H9 (cell line): ENCODE measurements at regions not wholly inside any gene's neighbourhood (a gene's known extent, or its start where the extent isn't known, plus 50 kb on each side); places are given as distances from the start of the nearest gene placed in this dataset.

Experiments
- DNase-seq: peaks from one replicate; pipeline ENCODE4 v3.0.0-alpha.2; 2017
- H2AFZ ChIP-seq: one replicate; pipeline ENCODE4 v1.6.1; 2013; ENCODE audit warnings: mild to moderate bottlenecking, low read length, control low read depth, moderate library complexity
- H2AK5ac ChIP-seq: 2 replicates; pipeline ENCODE4 v1.6.1; 2013; ENCODE audit warnings: low read length, control low read depth, mixed read lengths; ENCODE audit not compliant: insufficient read length
- H2BK120ac ChIP-seq: one replicate; pipeline ENCODE4 v1.6.1; 2013; ENCODE audit warnings: low read depth, mild to moderate bottlenecking, low read length, control low read depth, inconsistent platforms; ENCODE audit not compliant: poor library complexity, severe bottlenecking
- H2BK12ac ChIP-seq: 2 replicates; pipeline ENCODE4 v1.6.1; 2013; ENCODE audit warnings: low read length, control low read depth, mixed read lengths, low read depth; ENCODE audit not compliant: insufficient read length
- H2BK15ac ChIP-seq: 2 replicates; pipeline ENCODE4 v1.6.1; 2013; ENCODE audit warnings: low read depth, low read length, control low read depth
- H2BK20ac ChIP-seq: one replicate; pipeline ENCODE4 v1.6.1; 2013; ENCODE audit warnings: low read depth, mild to moderate bottlenecking, low read length, control low read depth, inconsistent platforms; ENCODE audit not compliant: poor library complexity, severe bottlenecking
- H2BK5ac ChIP-seq: 2 replicates; pipeline ENCODE4 v1.6.1; 2013; ENCODE audit warnings: low read length, control low read depth, mixed read lengths; ENCODE audit not compliant: insufficient read length
- H3K14ac ChIP-seq: 2 replicates; pipeline ENCODE4 v1.6.1; 2013; ENCODE audit warnings: low read length, control low read depth; ENCODE audit not compliant: insufficient read depth
- H3K18ac ChIP-seq: 2 replicates; pipeline ENCODE4 v1.6.1; 2013; ENCODE audit warnings: low read depth, mild to moderate bottlenecking, mixed read lengths, low read length, control low read depth; ENCODE audit not compliant: insufficient read length
- H3K23ac ChIP-seq: 2 replicates; pipeline ENCODE4 v1.6.1; 2013; ENCODE audit warnings: low read length, control low read depth, mixed read lengths, low read depth; ENCODE audit not compliant: insufficient read length
- H3K23me2 ChIP-seq: 2 replicates; pipeline ENCODE4 v1.6.1; 2013; ENCODE audit warnings: low read depth, mild to moderate bottlenecking, mixed read lengths, low read length, control low read depth; ENCODE audit not compliant: insufficient read length, poor library complexity, severe bottlenecking
- H3K27ac ChIP-seq: 2 replicates; pipeline ENCODE4 v1.5.1; 2013; ENCODE audit warnings: low read length, control low read depth, mixed read lengths, low read depth; ENCODE audit not compliant: insufficient read length
- H3K27me3 ChIP-seq: 2 replicates; pipeline ENCODE4 v1.6.1; 2013; ENCODE audit warnings: low read length, control low read depth, inconsistent platforms; ENCODE audit not compliant: insufficient read depth
- H3K4ac ChIP-seq: 2 replicates; pipeline ENCODE4 v1.6.1; 2013; ENCODE audit warnings: low read depth, mild to moderate bottlenecking, control low read depth, inconsistent platforms, low read length, moderate library complexity
- H3K4me1 ChIP-seq: 2 replicates; pipeline ENCODE4 v1.6.1; 2013; ENCODE audit warnings: low read length, control low read depth, inconsistent platforms; ENCODE audit not compliant: insufficient read depth
- H3K4me2 ChIP-seq: 2 replicates; pipeline ENCODE4 v1.6.1; 2013; ENCODE audit warnings: low read length, control low read depth, mixed read lengths; ENCODE audit not compliant: insufficient read length, insufficient read depth
- H3K56ac ChIP-seq: 2 replicates; pipeline ENCODE4 v1.6.1; 2013; ENCODE audit warnings: low read depth, mild to moderate bottlenecking, mixed read lengths, low read length, control low read depth; ENCODE audit not compliant: insufficient read length
- H3K79me1 ChIP-seq: 2 replicates; pipeline ENCODE4 v1.6.1; 2013; ENCODE audit warnings: low read depth, mild to moderate bottlenecking, moderate library complexity, low read length, control low read depth, inconsistent platforms; ENCODE audit not compliant: insufficient read depth, poor library complexity, severe bottlenecking
- H3K79me2 ChIP-seq: 2 replicates; pipeline ENCODE4 v1.6.1; 2013; ENCODE audit warnings: low read length, control low read depth, inconsistent platforms; ENCODE audit not compliant: insufficient read depth
- H3K9ac ChIP-seq: 2 replicates; pipeline ENCODE4 v1.6.1; 2013; ENCODE audit warnings: low read length, control low read depth, mixed read lengths; ENCODE audit not compliant: insufficient read length; ENCODE audit errors: extremely low read depth
- H3K9me3 ChIP-seq: one replicate; pipeline ENCODE4 v1.6.1; 2013; ENCODE audit warnings: low read depth, low read length, inconsistent platforms; ENCODE audit not compliant: control insufficient read depth
- H3T11ph ChIP-seq: one replicate; pipeline ENCODE4 v1.6.1; 2013; ENCODE audit warnings: mild to moderate bottlenecking, low read length, control low read depth, inconsistent platforms
- H4K20me1 ChIP-seq: one replicate; pipeline ENCODE4 v1.6.1; 2013; ENCODE audit not compliant: control insufficient read depth, insufficient read length, insufficient read depth
- H4K5ac ChIP-seq: 2 replicates; pipeline ENCODE4 v1.6.1; 2013; ENCODE audit warnings: low read depth, mild to moderate bottlenecking, mixed read lengths, low read length, control low read depth; ENCODE audit not compliant: insufficient read length
- H4K8ac ChIP-seq: replicated peaks from 2 replicates; pipeline ENCODE4 v1.6.1; 2013; ENCODE audit warnings: low read length, control low read depth, mixed read lengths, low read depth; ENCODE audit not compliant: insufficient read length
- H4K91ac ChIP-seq: 2 replicates; pipeline ENCODE4 v1.6.1; 2013; ENCODE audit warnings: low read depth, mild to moderate bottlenecking, moderate library complexity, mixed read lengths, low read length, control low read depth; ENCODE audit not compliant: insufficient read length
- H3K27ac Mint-ChIP-seq, 3 experiments: 2 replicates in 2 of 3; 3 replicates in 1 of 3; pipeline ENCODE4 v1.8.0; 2020 to 2021; ENCODE audit warnings: mixed read lengths in 3 of 3, mild to moderate bottlenecking in 1 of 3, moderate library complexity in 1 of 3
- H3K27me3 Mint-ChIP-seq: 2 replicates; pipeline ENCODE4 v1.8.0; 2021; ENCODE audit warnings: low read depth, mild to moderate bottlenecking, moderate library complexity, mixed read lengths
- H3K36me3 Mint-ChIP-seq, 3 experiments: 2 replicates in 2 of 3; 3 replicates in 1 of 3; pipeline ENCODE4 v1.8.0; 2020 to 2021; ENCODE audit warnings: low read depth in 3 of 3, mixed read lengths in 3 of 3; ENCODE audit not compliant: insufficient read depth in 1 of 3
- H3K4me1 Mint-ChIP-seq, 2 experiments: 2 replicates each; pipeline ENCODE4 v1.8.0; 2020; ENCODE audit warnings: mixed read lengths in 2 of 2
- H3K4me3 Mint-ChIP-seq, 2 experiments: 2 replicates in 1 of 2; 3 replicates in 1 of 2; pipeline ENCODE4 v1.8.0; 2020 to 2021; ENCODE audit warnings: mild to moderate bottlenecking in 2 of 2, mixed read lengths in 2 of 2, moderate library complexity in 1 of 2
- H3K9me3 Mint-ChIP-seq, 2 experiments: 2 replicates in 1 of 2; 3 replicates in 1 of 2; pipeline ENCODE4 v1.8.0; 2020; ENCODE audit warnings: mild to moderate bottlenecking in 2 of 2, mixed read lengths in 2 of 2, moderate library complexity in 1 of 2
- WGBS: extraction: QIAGEN DNeasy Blood & Tissue Kit; methylation state at CpG from one replicate; pipeline ENCODE4 v1.1.7; 2013; ENCODE audit warnings: missing lambda C conversion rate, low lambda C conversion rate, mixed read lengths; ENCODE audit not compliant: insufficient read length; ENCODE audit errors: extremely low coverage; 5-methylcytosine and 5-hydroxymethylcytosine counted together
- TF ChIP-seq, protein P1 (sequence below): fragments of 200-600 bp; sonication (generic); conservative IDR thresholded peaks from 3 replicates; pipeline ENCODE4 v1.8.0; 2021; ENCODE audit warnings: antibody characterized with exemption, mild to moderate bottlenecking

DNA sequence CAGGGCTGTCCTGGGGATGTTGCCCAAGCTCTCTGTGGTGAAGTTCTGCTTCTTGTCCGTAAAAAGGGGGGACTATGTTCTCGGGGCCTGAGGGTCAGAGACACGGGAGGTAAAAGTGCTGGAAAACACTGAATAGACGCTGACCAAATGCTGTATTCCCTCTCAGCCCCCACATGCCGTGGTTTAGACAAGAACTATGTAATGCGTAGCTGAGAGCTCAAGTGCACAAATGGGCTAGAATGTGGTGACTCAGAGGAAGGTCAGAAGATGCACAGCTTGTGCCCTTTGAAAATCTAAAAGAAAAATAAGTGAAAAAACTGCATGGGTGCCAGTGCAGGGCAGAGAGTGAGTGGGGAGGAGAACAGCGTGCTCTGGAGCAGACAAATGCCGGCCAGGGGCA lies 80.3 kb upstream of the MAP4K4 start:
- Mint-ChIP-seq H3K27me3 (no peaks in the 10 kb centered on the region; the same call in 1 of the 2 replicates), H3K27ac (peak overlapping the region in 1 of 3 experiments; percentile 53; a peak in 1 of 7 replicates), H3K36me3 (peaks cover 0 to under 1% (median 0%) of the 10 kb centered on the region in 3 experiments; a peak in 1 of 7 replicates), H3K4me1 (peaks cover 23 to 32% of the 10 kb centered on the region in 2 experiments), H3K9me3 (no peaks in the 10 kb centered on the region; a peak in 1 of 5 replicates), H3K4me3 (no peak overlapping the region)
- H2BK5ac ChIP-seq, result no peak overlapping the region
- H4K5ac ChIP-seq, result no peak overlapping the region
- H3K4ac ChIP-seq, result no peak overlapping the region
- H3K79me2 ChIP-seq, result no peaks in the 10 kb centered on the region
- no peaks in the 10 kb centered on the region for H3K9me3 ChIP-seq
- H3K27me3 ChIP-seq, result no peaks in the 10 kb centered on the region
- H2BK15ac ChIP-seq, result no peak overlapping the region
- H3K23me2 ChIP-seq, result no peaks in the 10 kb centered on the region
- H2AFZ ChIP-seq, result no peak overlapping the region
- H2BK20ac ChIP-seq, result no peak overlapping the region
- H2BK120ac ChIP-seq, result no peak overlapping the region
- H3K27ac ChIP-seq, result no peak overlapping the region
- H3K4me1 ChIP-seq, result no peaks in the 10 kb centered on the region; the same call in 1 of the 2 replicates
- no peak overlapping the region for H3K56ac ChIP-seq
- no peak for DNase-seq
- no peak overlapping the region for H3K14ac ChIP-seq
- H4K91ac ChIP-seq, result no peak overlapping the region
- H3K23ac ChIP-seq, result no peak overlapping the region
- H3K79me1 ChIP-seq, result no peaks in the 10 kb centered on the region
- H2AK5ac ChIP-seq, result no peak overlapping the region
- no CpG with 5 or more reads among the region's 8 CpGs for WGBS
- no peak overlapping the region for H4K8ac ChIP-seq
- no peak overlapping the region for H3K4me2 ChIP-seq
- TF ChIP-seq, protein P1, sequence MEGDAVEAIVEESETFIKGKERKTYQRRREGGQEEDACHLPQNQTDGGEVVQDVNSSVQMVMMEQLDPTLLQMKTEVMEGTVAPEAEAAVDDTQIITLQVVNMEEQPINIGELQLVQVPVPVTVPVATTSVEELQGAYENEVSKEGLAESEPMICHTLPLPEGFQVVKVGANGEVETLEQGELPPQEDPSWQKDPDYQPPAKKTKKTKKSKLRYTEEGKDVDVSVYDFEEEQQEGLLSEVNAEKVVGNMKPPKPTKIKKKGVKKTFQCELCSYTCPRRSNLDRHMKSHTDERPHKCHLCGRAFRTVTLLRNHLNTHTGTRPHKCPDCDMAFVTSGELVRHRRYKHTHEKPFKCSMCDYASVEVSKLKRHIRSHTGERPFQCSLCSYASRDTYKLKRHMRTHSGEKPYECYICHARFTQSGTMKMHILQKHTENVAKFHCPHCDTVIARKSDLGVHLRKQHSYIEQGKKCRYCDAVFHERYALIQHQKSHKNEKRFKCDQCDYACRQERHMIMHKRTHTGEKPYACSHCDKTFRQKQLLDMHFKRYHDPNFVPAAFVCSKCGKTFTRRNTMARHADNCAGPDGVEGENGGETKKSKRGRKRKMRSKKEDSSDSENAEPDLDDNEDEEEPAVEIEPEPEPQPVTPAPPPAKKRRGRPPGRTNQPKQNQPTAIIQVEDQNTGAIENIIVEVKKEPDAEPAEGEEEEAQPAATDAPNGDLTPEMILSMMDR, result no peak
- H3K9ac ChIP-seq, result no peak overlapping the region
- no peak overlapping the region for H2BK12ac ChIP-seq
- no peak overlapping the region for H3K18ac ChIP-seq
- no peak overlapping the region for H3T11ph ChIP-seq
- H4K20me1 ChIP-seq, result no peaks in the 10 kb centered on the region
